ENCODE measurements at regions not wholly inside any gene's neighbourhood (a gene's known extent, or its start where the extent isn't known, plus 50 kb on each side); places are given as distances from the start of the nearest gene placed in this dataset.

DNA sequence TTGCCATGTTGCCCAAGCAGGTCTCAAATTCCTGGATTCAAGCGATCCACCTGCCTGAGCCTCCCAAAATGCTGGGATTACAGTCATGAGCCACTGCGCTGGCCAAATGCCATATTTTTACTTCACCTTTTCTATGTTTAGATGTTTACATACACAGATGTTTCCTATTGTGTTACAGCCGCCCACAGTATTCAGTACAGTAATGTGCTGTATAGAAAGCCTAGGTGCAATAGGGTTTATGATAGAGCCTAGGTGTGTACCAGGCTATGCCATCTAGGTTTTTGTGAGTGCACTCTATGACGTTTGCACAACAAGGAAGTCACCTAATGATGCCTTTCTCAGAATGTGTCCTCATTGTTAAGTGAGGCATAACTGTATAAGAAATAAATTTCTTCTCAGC lies 153.4 kb downstream of the CHRM3 start:
- no peak for DNase-seq

DNA sequence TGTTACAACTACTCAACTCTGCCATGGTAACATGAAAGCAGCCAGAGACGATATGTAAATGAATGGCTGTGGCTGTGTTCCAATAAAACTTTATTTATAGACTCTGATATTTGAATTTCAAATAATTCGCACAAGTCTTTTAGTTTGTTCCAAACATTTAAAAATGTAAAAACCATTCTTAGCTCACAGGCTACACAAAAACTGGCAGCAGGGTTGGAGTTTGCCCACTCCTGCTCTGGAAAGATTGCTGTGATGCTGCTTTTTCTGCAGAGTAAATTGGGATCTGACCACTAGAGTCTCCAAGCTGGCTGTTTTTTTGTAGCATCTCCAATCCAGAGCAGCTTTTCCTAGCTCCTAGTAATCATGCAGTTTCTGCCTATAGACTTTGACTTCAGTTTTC lies 157.5 kb downstream of the CHRM3 start:
- no peak for DNase-seq

GRCh38 chr1:239545466-239545865 lies 159.1 kb downstream of the CHRM3 start:
- DNase-seq: no peak

- DNase-seq: no peak
Measured at GRCh38 chr1:239547987-239548386, 161.6 kb downstream of the CHRM3 start.

DNA sequence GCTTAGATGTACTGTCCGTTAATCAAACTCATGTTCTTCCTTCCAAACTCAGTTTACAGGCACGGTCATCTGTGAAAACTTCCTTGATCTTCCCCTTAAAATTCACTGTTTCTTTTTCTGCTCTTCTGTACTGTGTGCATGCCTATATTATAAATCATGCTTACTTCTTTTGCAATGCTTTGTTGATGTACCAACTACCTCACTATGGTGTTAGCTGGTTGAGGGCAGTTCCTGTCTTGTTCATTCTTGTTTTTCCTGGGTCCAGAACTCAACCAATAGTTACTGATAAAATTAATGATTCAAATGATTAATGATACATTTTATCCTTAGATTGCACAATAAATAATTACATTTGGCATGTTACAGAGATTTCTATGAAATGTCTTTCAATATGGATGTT lies 163.8 kb downstream of the CHRM3 start:
- DNase-seq: no peak

- DNase-seq: no peak
Measured at GRCh38 chr1:239555350-239555749, 169.0 kb downstream of the CHRM3 start.

DNA sequence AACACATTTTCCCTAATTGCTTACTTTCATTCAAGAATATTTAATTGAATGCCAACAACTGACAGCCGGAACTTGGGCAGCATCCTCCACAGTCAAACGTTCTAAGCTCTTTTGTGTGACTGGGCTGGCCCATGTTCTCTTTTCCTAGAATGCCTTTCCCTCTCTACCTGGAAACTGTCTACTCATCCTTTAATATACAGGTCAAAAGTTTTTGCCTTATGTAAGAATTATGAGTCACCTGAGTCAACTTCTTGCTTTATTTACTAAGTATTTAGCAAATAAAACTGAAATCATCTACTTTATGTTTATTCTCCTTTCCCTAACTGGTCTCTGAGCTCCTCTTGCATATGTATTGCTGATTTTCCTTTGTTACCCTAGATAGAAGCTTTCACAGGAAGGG lies 172.2 kb downstream of the CHRM3 start:
- no peak for DNase-seq

GRCh38 chr1:239558991-239559390 lies 172.6 kb downstream of the CHRM3 start:
- no peak for DNase-seq

DNA sequence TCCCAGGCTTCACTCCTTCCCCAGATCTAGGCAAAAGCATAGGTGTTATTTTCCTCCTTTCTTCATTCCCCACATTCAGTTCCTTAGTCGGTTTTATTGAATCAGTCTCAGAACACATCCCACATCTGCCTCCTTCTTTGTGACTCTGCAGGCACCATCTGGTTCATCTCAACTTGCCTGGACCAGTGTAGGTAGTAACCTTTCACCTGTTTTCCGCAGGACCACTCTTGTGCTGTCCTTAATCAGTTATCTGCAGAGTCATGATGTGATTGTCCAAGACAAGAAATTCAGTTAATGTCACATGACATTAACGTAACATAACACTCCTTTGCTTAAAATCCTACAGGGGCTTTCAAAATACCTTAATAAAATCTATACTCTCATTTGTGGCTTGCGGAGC lies 174.6 kb downstream of the CHRM3 start:
- no peak for DNase-seq

GRCh38 chr1:239562095-239562494 lies 175.7 kb downstream of the CHRM3 start:
- DNase-seq: no peak

- no peak for DNase-seq
Measured at GRCh38 chr1:239563681-239564080, 177.3 kb downstream of the CHRM3 start.

GRCh38 chr1:239566074-239566473 lies 179.7 kb downstream of the CHRM3 start:
- DNase-seq: no peak

DNA sequence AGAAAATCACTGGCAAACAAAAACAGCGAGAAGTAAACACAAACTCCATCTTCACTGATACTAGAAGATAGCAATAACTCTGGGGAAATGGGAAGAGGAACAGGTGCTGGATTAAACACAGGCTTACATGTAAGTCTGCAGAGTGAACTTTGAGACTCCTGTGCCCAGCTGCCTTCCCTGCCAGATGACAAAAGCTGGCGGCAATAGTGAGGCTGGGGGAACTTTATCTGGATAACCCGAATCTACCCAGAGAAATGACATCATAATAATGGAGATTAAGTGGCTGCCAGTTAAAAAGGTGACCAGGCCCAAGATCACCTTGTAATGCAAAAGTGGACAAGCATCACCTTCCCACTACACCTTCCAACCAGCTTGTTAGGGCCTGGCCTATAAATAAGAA lies 184.5 kb downstream of the CHRM3 start:
- DNase-seq: no peak

DNA sequence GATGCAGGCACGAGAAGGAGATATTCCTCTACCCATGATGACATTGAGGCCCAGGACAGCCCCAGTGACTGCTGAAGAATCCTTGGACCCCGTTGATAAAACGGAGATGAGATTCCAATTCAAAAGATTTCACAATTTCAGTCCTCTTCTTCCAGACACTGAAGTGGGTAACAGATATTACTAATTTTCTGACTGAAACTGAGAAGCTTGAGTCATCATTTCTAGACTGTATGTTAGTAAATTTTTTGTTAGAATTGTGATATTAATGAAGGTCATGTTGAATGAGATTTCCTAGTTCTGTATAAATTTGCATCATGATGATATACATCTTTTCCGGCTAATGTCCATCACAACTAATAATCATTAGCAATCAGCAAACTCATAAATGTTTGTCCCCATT lies 185.8 kb downstream of the CHRM3 start:
- DNase-seq: no peak

GRCh38 chr1:239574112-239574511 lies 187.7 kb downstream of the CHRM3 start:
- DNase-seq: no peak

DNA sequence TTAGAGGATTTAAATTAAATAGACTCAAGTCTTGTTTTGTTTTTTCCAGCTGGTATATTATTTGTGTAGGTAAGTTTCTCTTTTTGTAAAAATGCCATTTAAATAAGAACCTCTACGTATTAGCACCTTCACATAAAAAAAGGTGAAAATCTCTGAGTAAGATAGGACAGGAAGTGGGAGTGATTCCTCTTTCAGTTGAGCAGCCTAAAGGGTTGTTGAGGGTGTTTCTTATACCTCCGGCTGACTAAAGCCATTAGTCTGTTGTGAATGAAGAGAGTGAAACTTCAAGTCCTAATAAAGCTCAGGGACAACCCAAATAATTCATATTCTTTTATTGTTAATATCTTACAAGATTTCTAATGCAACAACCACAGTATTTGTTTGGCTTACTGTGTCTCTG lies 188.7 kb downstream of the CHRM3 start:
- DNase-seq: no peak

- no peak for DNase-seq
Measured at GRCh38 chr1:239583536-239583935, 197.2 kb downstream of the CHRM3 start.

DNA sequence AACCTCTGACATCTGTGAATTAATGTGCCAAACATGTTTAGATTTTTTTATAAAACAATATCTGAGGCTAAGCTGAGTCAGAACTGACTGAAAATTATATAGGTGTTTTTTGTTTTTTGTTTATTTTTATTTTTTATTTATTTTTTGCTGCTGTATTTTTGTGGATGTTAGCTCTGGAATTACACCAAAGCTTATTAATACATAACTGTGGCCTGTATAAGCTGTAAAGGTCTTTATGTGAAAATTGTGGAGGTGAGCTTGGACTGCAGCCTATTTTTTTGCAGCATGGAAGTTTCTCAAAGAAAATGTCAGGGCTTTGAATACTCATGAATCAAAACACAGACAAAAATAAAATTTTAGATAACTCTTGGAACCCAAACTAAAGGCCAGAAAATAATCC lies 199.8 kb downstream of the CHRM3 start:
- DNase-seq: no peak

- DNase-seq: no peak
Measured at GRCh38 chr1:239587066-239587465, 200.7 kb downstream of the CHRM3 start.

DNA sequence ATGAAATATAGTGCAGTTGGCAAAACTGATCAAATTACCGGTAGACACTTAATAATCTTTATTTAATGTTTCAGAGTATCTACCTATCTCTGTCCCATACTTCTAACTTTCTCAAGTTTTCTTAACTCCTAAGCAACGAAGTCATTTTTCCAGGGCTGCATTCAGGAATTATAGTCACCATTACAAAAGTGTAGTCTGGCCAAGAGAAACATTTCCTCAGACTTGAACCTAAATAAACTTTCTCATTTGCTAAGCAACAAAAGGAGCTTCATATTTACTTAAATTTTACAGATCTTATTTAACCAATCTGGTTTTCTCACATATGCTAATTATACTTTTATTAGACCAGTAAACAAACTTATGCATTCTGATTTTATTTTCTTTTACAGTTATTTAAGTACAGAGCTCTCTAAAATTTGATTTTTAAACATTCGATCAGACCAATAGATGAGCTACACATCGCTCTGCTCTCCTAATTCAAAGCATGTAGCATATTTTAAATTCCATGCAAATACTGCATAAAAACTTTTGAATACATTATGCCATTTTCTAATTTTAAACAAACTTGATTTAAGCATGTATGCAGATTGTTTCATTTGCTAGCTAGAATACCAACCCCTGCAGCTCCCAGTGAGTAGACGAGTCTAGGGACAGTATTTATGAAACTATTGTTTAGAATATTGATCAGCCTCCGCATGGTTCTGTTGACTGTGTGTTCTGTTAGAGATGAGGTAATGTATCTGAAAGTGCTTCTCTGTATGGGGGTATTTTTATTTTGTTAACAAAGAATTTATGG lies 201.4 kb downstream of the CHRM3 start:
- no peak for DNase-seq

DNA sequence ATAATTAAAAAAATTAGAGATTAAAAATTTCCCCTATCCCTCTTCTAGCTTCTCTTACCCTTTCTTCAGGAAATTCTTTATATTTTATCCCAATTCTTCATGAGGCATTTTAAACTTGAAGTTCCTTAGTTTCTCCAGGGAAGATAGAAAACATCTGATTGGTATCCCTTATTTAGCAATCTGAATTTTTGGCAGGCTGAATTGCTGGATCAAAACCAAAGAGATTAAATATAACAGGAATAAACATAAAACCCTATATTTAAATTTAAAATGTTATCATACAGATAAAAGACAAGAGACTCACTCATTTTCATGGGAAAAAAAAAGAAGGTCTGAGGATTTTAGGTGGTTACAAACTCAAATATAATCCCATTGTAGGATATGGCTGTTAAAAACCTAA lies 204.2 kb downstream of the CHRM3 start:
- no peak for DNase-seq

- no peak for DNase-seq
Measured at GRCh38 chr1:239593527-239593926, 207.2 kb downstream of the CHRM3 start.

- no peak for DNase-seq
Measured at GRCh38 chr1:239600588-239600987, 214.2 kb downstream of the CHRM3 start.

GRCh38 chr1:239601108-239601507 lies 214.7 kb downstream of the CHRM3 start:
- DNase-seq: no peak

GRCh38 chr1:239603530-239603929 lies 217.2 kb downstream of the CHRM3 start:
- no peak for DNase-seq

Measured in NCI-H1048 (cell line).